ENCODE measurements at regions not wholly inside any gene's neighbourhood (a gene's known extent, or its start where the extent isn't known, plus 50 kb on each side); places are given as distances from the start of the nearest gene placed in this dataset.

- TF ChIP-seq POLR2A (IDR thresholded peaks at IDR 0.05) (no peak), CTCF (IDR thresholded peaks at IDR 0.05) (no peak)
- 77 to 86% methylated on average over 2 of the region's 2 CpGs for WGBS, 2 donors
- intact Hi-C loops (cut with DNase I; ENCODE audit: low total_unique reads): no loop called here
Observed at GRCh38 chr12:29844667-29845066, 60.9 kb upstream of the TMTC1 start.

GRCh38 chr12:29843036-29843435 lies 59.3 kb upstream of the TMTC1 start:
- no peaks in the 10 kb centered on the region for H3K27me3 ChIP-seq
- intact Hi-C loops (cut with DNase I; ENCODE audit: low total_unique reads): no loop called here
- TF ChIP-seq CTCF (IDR thresholded peaks at IDR 0.05) (no peak), POLR2A (IDR thresholded peaks at IDR 0.05) (no peak)
- H3K27ac ChIP-seq: no peak overlapping the region
- H3K9me3 ChIP-seq: no peaks in the 10 kb centered on the region
- DNase-seq: no peak
- no peaks in the 10 kb centered on the region for H3K36me3 ChIP-seq (ENCODE audit: low read depth, missing control alignments)
- no peaks in the 10 kb centered on the region for H3K4me1 ChIP-seq
- no peak overlapping the region for H3K4me3 ChIP-seq

More at GRCh38 chr12:29844667-29845066, 60.9 kb upstream of the TMTC1 start:
- Histone ChIP-seq H3K36me3 (ENCODE audit: low read depth, missing control alignments) (no peaks in the 10 kb centered on the region), H3K4me3 (no peak overlapping the region), H3K9me3 (no peaks in the 10 kb centered on the region), H3K27ac (no peak overlapping the region), H3K4me1 (no peaks in the 10 kb centered on the region), H3K27me3 (no peaks in the 10 kb centered on the region)
- no peak for DNase-seq

- no peaks in the 10 kb centered on the region for H3K9me3 ChIP-seq
- no peaks in the 10 kb centered on the region for H3K27me3 ChIP-seq
- H3K27ac ChIP-seq: no peak overlapping the region
- no peak for DNase-seq
- intact Hi-C loops (cut with DNase I; ENCODE audit: low total_unique reads): no loop called here
- 84 to 86% methylated on average over 1 of the region's 1 CpG for WGBS, 2 donors
- no peak overlapping the region for H3K4me3 ChIP-seq
- H3K4me1 ChIP-seq: no peaks in the 10 kb centered on the region
- no peak for TF ChIP-seq CTCF (IDR thresholded peaks at IDR 0.05)
- no peak for TF ChIP-seq POLR2A (IDR thresholded peaks at IDR 0.05)
- H3K36me3 ChIP-seq (ENCODE audit: low read depth, missing control alignments): no peaks in the 10 kb centered on the region
Observed at GRCh38 chr12:29838768-29839167, 55.0 kb upstream of the TMTC1 start.

Small RNA genes lying in the stretch of these regions (small RNA-seq; reads per million reads assigned to genes)
- 0 reads per million in 2 donors for gene AC023511.2
- gene RNA5SP356: 0 reads per million in 2 donors

Measured in testis (tissue), 2 donors.